ENCODE measurements at regions not wholly inside any gene's neighbourhood (a gene's known extent, or its start where the extent isn't known, plus 50 kb on each side); places are given as distances from the start of the nearest gene placed in this dataset.

DNA sequence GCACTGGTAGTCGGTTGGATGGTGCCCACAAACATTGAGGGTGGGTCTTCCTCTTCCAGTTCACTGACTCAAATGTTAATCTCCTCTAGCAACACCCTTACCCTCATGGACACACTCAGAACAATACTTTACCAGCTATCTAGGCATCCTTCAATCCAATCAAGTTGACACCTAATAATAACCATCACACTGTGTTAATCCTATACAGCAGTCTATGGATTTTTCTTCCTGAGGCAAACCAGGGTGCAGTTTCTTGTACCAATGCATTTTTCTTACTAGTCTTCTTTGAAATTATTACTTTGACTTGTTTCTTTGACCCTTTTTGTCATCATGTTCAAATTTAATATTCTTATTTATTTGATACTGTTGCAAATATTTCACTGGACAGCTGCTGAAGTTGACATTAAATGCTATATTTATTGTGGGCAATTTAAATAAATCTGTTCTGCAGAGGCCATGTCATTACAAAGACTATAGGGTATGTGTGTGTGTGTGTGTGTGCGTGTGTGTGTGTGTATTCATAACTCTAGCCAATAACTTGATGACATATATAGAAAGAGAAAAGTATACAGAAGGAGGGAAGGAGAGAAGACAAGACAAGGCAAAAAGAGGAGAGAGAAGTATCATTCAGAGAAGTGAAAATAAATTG lies 884.8 kb upstream of the NEGR1 start:
- ATAC-seq, result no peak
- TF ChIP-seq TOX (CRISPR knock-in tag; IDR thresholded peaks at IDR 0.05; ENCODE audit: borderline replicate concordance), result no peak
- TF ChIP-seq ISL1 (CRISPR knock-in tag; IDR thresholded peaks at IDR 0.05), result no peak
- TF ChIP-seq OSR1 (CRISPR knock-in tag; IDR thresholded peaks at IDR 0.05), result no peak
- no peak for TF ChIP-seq PPARA (CRISPR knock-in tag; IDR thresholded peaks at IDR 0.05; ENCODE audit: borderline replicate concordance)
- no peak for TF ChIP-seq ZFP3 (CRISPR knock-in tag; IDR thresholded peaks at IDR 0.05)
- no peak for TF ChIP-seq SNAI2 (CRISPR knock-in tag; IDR thresholded peaks at IDR 0.05)
- no peak for TF ChIP-seq ZNF70 (CRISPR knock-in tag; IDR thresholded peaks at IDR 0.05)
- TF ChIP-seq ZFP30 (CRISPR knock-in tag; IDR thresholded peaks at IDR 0.05), result no peak
- TF ChIP-seq, protein P1, sequence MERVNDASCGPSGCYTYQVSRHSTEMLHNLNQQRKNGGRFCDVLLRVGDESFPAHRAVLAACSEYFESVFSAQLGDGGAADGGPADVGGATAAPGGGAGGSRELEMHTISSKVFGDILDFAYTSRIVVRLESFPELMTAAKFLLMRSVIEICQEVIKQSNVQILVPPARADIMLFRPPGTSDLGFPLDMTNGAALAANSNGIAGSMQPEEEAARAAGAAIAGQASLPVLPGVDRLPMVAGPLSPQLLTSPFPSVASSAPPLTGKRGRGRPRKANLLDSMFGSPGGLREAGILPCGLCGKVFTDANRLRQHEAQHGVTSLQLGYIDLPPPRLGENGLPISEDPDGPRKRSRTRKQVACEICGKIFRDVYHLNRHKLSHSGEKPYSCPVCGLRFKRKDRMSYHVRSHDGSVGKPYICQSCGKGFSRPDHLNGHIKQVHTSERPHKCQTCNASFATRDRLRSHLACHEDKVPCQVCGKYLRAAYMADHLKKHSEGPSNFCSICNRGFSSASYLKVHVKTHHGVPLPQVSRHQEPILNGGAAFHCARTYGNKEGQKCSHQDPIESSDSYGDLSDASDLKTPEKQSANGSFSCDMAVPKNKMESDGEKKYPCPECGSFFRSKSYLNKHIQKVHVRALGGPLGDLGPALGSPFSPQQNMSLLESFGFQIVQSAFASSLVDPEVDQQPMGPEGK (CRISPR knock-in tag; IDR thresholded peaks at IDR 0.05; ENCODE audit: borderline replicate concordance), result no peak
- TF ChIP-seq ZNF8 (CRISPR knock-in tag; IDR thresholded peaks at IDR 0.05), result no peak
- TF ChIP-seq, protein P2, sequence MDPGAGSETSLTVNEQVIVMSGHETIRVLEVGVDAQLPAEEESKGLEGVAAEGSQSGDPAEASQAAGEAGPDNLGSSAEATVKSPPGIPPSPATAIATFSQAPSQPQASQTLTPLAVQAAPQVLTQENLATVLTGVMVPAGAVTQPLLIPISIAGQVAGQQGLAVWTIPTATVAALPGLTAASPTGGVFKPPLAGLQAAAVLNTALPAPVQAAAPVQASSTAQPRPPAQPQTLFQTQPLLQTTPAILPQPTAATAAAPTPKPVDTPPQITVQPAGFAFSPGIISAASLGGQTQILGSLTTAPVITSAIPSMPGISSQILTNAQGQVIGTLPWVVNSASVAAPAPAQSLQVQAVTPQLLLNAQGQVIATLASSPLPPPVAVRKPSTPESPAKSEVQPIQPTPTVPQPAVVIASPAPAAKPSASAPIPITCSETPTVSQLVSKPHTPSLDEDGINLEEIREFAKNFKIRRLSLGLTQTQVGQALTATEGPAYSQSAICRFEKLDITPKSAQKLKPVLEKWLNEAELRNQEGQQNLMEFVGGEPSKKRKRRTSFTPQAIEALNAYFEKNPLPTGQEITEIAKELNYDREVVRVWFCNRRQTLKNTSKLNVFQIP (CRISPR knock-in tag; IDR thresholded peaks at IDR 0.05; ENCODE audit: borderline replicate concordance, low read depth), result no peak

DNA sequence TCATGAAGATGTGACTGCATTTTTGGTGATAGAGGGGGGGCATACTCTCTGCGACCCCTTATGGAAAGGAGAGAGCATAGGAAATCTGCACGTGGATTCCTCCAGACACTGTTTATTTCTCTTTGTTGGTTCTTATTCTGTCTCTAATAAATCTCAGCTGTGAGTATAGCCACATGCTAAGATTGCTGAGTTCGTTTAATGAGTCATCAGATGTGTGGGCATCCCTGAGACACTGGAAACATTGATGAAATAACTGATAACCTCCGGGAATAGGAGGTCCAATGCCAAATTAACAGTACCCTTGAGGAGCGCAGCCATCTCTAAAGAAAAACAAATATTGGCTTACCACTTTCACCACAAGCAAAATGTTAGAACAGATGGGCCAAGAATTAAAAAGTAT lies 880.2 kb upstream of the NEGR1 start:
- no peak for ATAC-seq
- no peak for TF ChIP-seq ESRRG (CRISPR knock-in tag; IDR thresholded peaks at IDR 0.05)
- TF ChIP-seq, protein P1 (CRISPR knock-in tag; IDR thresholded peaks at IDR 0.05; ENCODE audit: borderline replicate concordance), result no peak
- TF ChIP-seq ZNF565 (CRISPR knock-in tag; conservative IDR thresholded peaks at IDR 0.05; ENCODE audit: low read depth), result no peak
- TF ChIP-seq RARB (CRISPR knock-in tag; IDR thresholded peaks at IDR 0.05), result no peak
- TF ChIP-seq BACH2 (CRISPR knock-in tag; IDR thresholded peaks at IDR 0.05; ENCODE audit: borderline replicate concordance), result no peak
- TF ChIP-seq TCF4 (CRISPR knock-in tag; IDR thresholded peaks at IDR 0.05; ENCODE audit: borderline replicate concordance), result no peak
- no peak for TF ChIP-seq ZFP30 (CRISPR knock-in tag; IDR thresholded peaks at IDR 0.05)
- TF ChIP-seq ZNF70 (CRISPR knock-in tag; IDR thresholded peaks at IDR 0.05), result no peak
- no peak for TF ChIP-seq OSR1 (CRISPR knock-in tag; IDR thresholded peaks at IDR 0.05)
- no peak for TF ChIP-seq PPARA (CRISPR knock-in tag; IDR thresholded peaks at IDR 0.05; ENCODE audit: borderline replicate concordance)
- TF ChIP-seq, protein P3, sequence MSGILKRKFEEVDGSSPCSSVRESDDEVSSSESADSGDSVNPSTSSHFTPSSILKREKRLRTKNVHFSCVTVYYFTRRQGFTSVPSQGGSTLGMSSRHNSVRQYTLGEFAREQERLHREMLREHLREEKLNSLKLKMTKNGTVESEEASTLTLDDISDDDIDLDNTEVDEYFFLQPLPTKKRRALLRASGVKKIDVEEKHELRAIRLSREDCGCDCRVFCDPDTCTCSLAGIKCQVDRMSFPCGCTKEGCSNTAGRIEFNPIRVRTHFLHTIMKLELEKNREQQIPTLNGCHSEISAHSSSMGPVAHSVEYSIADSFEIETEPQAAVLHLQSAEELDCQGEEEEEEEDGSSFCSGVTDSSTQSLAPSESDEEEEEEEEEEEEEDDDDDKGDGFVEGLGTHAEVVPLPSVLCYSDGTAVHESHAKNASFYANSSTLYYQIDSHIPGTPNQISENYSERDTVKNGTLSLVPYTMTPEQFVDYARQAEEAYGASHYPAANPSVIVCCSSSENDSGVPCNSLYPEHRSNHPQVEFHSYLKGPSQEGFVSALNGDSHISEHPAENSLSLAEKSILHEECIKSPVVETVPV (CRISPR knock-in tag; IDR thresholded peaks at IDR 0.05), result no peak
- TF ChIP-seq, protein P4, sequence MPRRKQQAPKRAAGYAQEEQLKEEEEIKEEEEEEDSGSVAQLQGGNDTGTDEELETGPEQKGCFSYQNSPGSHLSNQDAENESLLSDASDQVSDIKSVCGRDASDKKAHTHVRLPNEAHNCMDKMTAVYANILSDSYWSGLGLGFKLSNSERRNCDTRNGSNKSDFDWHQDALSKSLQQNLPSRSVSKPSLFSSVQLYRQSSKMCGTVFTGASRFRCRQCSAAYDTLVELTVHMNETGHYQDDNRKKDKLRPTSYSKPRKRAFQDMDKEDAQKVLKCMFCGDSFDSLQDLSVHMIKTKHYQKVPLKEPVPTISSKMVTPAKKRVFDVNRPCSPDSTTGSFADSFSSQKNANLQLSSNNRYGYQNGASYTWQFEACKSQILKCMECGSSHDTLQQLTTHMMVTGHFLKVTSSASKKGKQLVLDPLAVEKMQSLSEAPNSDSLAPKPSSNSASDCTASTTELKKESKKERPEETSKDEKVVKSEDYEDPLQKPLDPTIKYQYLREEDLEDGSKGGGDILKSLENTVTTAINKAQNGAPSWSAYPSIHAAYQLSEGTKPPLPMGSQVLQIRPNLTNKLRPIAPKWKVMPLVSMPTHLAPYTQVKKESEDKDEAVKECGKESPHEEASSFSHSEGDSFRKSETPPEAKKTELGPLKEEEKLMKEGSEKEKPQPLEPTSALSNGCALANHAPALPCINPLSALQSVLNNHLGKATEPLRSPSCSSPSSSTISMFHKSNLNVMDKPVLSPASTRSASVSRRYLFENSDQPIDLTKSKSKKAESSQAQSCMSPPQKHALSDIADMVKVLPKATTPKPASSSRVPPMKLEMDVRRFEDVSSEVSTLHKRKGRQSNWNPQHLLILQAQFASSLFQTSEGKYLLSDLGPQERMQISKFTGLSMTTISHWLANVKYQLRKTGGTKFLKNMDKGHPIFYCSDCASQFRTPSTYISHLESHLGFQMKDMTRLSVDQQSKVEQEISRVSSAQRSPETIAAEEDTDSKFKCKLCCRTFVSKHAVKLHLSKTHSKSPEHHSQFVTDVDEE (CRISPR knock-in tag; IDR thresholded peaks at IDR 0.05), result no peak
- no peak for TF ChIP-seq ZFP3 (CRISPR knock-in tag; IDR thresholded peaks at IDR 0.05)
- TF ChIP-seq ZNF8 (CRISPR knock-in tag; IDR thresholded peaks at IDR 0.05), result no peak

DNA sequence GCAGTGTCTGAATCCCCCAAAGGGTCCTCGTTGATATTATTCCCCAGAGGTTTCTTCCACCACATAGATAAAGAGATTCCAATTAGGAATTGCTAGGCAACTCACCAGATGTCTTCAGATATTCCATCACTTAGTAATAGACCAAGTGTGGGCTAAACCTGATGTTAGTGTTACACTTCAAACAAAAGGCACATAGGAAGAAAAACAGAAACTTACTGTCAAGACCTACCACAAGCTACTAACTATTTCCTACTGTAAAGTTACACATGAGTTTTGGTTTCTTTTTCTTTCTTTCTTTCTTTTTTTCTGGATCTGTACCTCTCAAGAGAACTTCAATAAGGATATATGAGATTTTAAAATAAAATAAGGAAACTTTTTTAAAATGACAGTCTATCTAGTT lies 879.1 kb upstream of the NEGR1 start:
- ATAC-seq, result no peak
- no peak for TF ChIP-seq GLIS3 (CRISPR knock-in tag; IDR thresholded peaks at IDR 0.05)
- no peak for TF ChIP-seq ZFP30 (CRISPR knock-in tag; IDR thresholded peaks at IDR 0.05)
- TF ChIP-seq CSDC2 (CRISPR knock-in tag; IDR thresholded peaks at IDR 0.05), result no peak
- TF ChIP-seq ZNF565 (CRISPR knock-in tag; conservative IDR thresholded peaks at IDR 0.05; ENCODE audit: low read depth), result no peak
- TF ChIP-seq ZFP3 (CRISPR knock-in tag; IDR thresholded peaks at IDR 0.05), result no peak
- no peak for TF ChIP-seq RARB (CRISPR knock-in tag; IDR thresholded peaks at IDR 0.05)
- TF ChIP-seq, protein P1 (CRISPR knock-in tag; IDR thresholded peaks at IDR 0.05; ENCODE audit: borderline replicate concordance), result no peak
- no peak for TF ChIP-seq ARNTL (CRISPR knock-in tag; IDR thresholded peaks at IDR 0.05; ENCODE audit: borderline replicate concordance, low read depth)
- TF ChIP-seq PPARA (CRISPR knock-in tag; IDR thresholded peaks at IDR 0.05; ENCODE audit: borderline replicate concordance), result no peak
- TF ChIP-seq TOX (CRISPR knock-in tag; IDR thresholded peaks at IDR 0.05; ENCODE audit: borderline replicate concordance), result no peak
- no peak for TF ChIP-seq ZC3H10 (CRISPR knock-in tag; IDR thresholded peaks at IDR 0.05)
- no peak for TF ChIP-seq ISL1 (CRISPR knock-in tag; IDR thresholded peaks at IDR 0.05)
- TF ChIP-seq ZNF8 (CRISPR knock-in tag; IDR thresholded peaks at IDR 0.05), result no peak
- TF ChIP-seq, protein P2 (CRISPR knock-in tag; IDR thresholded peaks at IDR 0.05; ENCODE audit: borderline replicate concordance, low read depth), result no peak
